ENCODE measurements at regions not wholly inside any gene's neighbourhood (a gene's known extent, or its start where the extent isn't known, plus 50 kb on each side); places are given as distances from the start of the nearest gene placed in this dataset.

DNA sequence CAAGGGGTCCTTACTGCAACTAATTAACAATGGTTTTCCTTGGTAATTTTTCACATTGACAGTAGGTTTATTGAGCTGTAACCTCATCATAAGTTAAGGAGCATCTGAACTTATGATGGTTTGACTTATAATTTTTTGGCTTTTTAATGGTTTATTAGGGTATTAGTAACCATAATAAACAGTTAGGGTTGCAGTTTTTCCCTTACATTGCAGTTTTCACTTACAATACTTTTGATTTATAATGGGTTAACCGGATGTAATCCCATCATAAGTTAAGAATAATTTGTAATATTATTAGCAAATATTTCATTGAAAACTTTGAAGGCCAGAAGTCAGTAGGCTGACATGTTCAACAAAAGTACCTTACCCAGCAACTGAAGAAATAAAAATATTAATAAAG is 811.6 kb downstream of the TRHDE start:
- Histone ChIP-seq H3K9me3 (no peaks in the 10 kb centered on the region), H3K27me3 (no peaks in the 10 kb centered on the region), H3K4me3 (no peak overlapping the region), H3K36me3 (ENCODE audit: low read depth, missing control alignments) (no peaks in the 10 kb centered on the region), H3K27ac (no peak overlapping the region), H3K4me1 (no peaks in the 10 kb centered on the region)
- DNase-seq: no peak
- intact Hi-C loops (cut with DNase I; ENCODE audit: low total_unique reads): no loop called here
- 86 to 88% methylated on average over 1 of the region's 1 CpG for WGBS, 2 donors
- TF ChIP-seq POLR2A (IDR thresholded peaks at IDR 0.05): no peak
- TF ChIP-seq, protein P1, sequence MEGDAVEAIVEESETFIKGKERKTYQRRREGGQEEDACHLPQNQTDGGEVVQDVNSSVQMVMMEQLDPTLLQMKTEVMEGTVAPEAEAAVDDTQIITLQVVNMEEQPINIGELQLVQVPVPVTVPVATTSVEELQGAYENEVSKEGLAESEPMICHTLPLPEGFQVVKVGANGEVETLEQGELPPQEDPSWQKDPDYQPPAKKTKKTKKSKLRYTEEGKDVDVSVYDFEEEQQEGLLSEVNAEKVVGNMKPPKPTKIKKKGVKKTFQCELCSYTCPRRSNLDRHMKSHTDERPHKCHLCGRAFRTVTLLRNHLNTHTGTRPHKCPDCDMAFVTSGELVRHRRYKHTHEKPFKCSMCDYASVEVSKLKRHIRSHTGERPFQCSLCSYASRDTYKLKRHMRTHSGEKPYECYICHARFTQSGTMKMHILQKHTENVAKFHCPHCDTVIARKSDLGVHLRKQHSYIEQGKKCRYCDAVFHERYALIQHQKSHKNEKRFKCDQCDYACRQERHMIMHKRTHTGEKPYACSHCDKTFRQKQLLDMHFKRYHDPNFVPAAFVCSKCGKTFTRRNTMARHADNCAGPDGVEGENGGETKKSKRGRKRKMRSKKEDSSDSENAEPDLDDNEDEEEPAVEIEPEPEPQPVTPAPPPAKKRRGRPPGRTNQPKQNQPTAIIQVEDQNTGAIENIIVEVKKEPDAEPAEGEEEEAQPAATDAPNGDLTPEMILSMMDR (IDR thresholded peaks at IDR 0.05): no peak

DNA sequence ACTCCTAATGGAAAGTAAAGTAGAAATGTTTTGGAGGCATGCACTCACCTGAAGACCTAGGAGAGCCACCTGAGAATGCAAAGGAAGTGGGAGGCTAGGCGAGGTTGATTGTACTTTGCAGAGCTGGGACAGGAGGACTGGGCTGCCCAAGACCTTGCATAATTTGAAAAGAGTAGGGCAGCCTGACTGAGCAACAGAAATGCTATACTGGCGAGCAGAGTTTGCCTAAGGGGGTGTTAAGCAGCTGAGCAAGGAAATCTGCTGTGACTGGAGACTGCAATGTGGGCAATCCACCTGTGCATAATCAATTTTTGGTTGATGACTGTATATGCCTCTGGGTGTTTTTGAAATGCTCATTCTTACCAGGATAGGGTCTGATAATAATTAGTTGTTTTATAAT is 834.1 kb downstream of the TRHDE start:
- Histone ChIP-seq H3K27ac (no peak overlapping the region), H3K4me1 (no peaks in the 10 kb centered on the region), H3K36me3 (ENCODE audit: low read depth, missing control alignments) (no peaks in the 10 kb centered on the region), H3K9me3 (no peaks in the 10 kb centered on the region), H3K27me3 (no peaks in the 10 kb centered on the region), H3K4me3 (no peak overlapping the region)
- intact Hi-C loops (cut with DNase I; ENCODE audit: low total_unique reads): no loop called here
- DNase-seq: no peak
- WGBS, 2 donors: 80 to 84% methylated on average over 2 of the region's 2 CpGs
- TF ChIP-seq, protein P1 (IDR thresholded peaks at IDR 0.05): no peak
- no peak for TF ChIP-seq POLR2A (IDR thresholded peaks at IDR 0.05)

DNA sequence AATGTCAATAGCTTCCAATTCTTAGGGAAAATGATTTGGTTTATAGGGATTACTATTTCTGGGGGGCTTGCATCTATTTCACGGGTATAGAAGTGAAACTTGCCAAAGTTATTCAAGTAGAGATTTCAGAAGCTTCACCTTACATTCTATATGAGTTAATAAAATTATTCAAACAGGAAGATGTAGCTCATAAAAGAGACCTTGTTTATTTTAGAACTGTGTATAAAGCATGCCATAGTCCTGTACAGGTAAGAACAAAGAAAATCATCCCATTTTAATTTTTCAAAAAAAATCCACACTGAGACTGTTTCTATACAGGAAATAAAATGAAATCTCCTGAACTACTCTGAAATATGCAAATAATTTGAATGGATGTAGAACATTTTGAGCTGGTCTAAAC is 834.7 kb downstream of the TRHDE start:
- Histone ChIP-seq H3K36me3 (ENCODE audit: low read depth, missing control alignments) (no peaks in the 10 kb centered on the region), H3K9me3 (no peaks in the 10 kb centered on the region), H3K27ac (no peak overlapping the region), H3K4me1 (no peaks in the 10 kb centered on the region), H3K27me3 (no peaks in the 10 kb centered on the region), H3K4me3 (no peak overlapping the region)
- WGBS, 2 donors: 76 to 77% methylated on average over 1 of the region's 1 CpG
- intact Hi-C loops (cut with DNase I; ENCODE audit: low total_unique reads): no loop called here
- DNase-seq: no peak
- TF ChIP-seq, protein P1 (IDR thresholded peaks at IDR 0.05): no peak
- no peak for TF ChIP-seq POLR2A (IDR thresholded peaks at IDR 0.05)

DNA sequence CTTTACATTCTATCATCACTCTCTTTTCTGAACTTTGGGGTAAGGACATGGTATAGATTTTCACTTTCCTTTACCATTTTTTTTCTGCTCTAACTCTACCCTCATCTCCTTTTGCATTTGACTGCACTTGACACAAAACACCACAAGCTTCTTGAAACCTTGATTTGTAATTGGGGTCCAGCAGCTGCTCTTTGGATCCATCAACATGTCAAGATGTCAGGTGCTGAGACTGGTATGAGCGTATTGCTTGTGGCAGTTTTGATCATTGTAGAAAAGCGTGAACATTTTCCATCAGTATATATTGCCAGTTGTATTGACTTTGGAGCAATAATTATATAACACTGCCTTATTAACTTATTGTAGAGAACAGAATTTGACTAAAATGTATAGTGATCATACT is 838.6 kb downstream of the TRHDE start:
- Histone ChIP-seq H3K36me3 (ENCODE audit: low read depth, missing control alignments) (no peaks in the 10 kb centered on the region), H3K27me3 (no peaks in the 10 kb centered on the region), H3K9me3 (no peaks in the 10 kb centered on the region), H3K27ac (no peak overlapping the region), H3K4me1 (no peaks in the 10 kb centered on the region), H3K4me3 (no peak overlapping the region)
- WGBS, 2 donors: 94 to 95% methylated on average over 2 of the region's 2 CpGs
- TF ChIP-seq POLR2A (IDR thresholded peaks at IDR 0.05): no peak
- TF ChIP-seq, protein P1 (IDR thresholded peaks at IDR 0.05): no peak
- intact Hi-C loops (cut with DNase I; ENCODE audit: low total_unique reads): no loop called here
- no peak for DNase-seq

DNA sequence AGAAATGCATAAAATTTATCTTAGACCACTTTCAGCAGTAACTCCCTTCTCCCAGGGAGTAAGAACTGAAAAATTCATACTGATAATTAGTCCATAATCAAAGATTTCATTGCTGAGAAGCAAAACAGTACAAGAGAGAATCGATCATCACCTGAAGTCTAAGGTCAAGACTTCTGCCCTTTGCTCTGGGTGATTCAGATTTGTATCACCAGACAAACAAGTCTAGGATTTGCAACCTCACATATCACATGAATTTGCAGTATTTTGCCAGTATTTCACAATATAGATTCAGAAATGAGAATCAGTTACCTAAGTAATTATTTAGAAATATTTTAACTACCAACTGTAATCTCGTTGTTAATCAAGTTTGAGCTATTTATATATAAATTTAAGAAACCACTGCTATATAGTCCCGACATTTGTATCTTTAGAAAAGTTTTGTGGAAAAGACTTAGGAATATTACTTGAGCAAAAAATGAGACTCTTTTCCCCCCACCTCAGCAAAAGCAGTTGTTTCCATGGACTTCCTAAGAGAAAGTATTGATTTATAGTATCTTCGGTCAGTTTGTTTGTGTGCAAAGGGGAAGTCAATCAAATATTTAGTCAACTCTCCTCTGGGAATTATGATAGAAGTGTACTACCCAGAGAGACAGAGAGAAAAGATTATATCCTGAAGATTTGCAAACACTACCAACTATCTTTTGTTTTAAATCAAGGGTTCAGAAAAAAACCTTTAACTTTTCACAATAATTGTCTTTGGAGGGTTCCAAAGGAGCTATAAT is 840.1 kb downstream of the TRHDE start:
- H3K36me3 ChIP-seq (ENCODE audit: low read depth, missing control alignments): no peaks in the 10 kb centered on the region
- intact Hi-C loops (cut with DNase I; ENCODE audit: low total_unique reads): no loop called here
- 73 to 77% methylated on average over 4 of the region's 4 CpGs for WGBS, 2 donors
- H3K4me3 ChIP-seq: no peak overlapping the region
- DNase-seq: no peak
- H3K4me1 ChIP-seq: no peaks in the 10 kb centered on the region
- no peaks in the 10 kb centered on the region for H3K9me3 ChIP-seq
- TF ChIP-seq, protein P1 (IDR thresholded peaks at IDR 0.05): no peak
- TF ChIP-seq POLR2A (IDR thresholded peaks at IDR 0.05): no peak
- H3K27ac ChIP-seq: no peak overlapping the region
- H3K27me3 ChIP-seq: no peaks in the 10 kb centered on the region

Measured in testis (tissue), 2 donors.